GM12878 (cell line): ENCODE measurements at regions not wholly inside any gene's neighbourhood (a gene's known extent, or its start where the extent isn't known, plus 50 kb on each side); places are given as distances from the start of the nearest gene placed in this dataset.

ENCODE experiments used
- ATAC-seq: fragments of 200-7000 bp; cut with Tn5 transposase; 3 replicates; pipeline ENCODE4 v1.9.1; 2020; ENCODE audit warnings: mild to moderate bottlenecking, moderate library complexity
- BruUV-seq: library from RNA; stranded (reverse); fragments of 400-500 nt; replicated peaks from 2 replicates; lab custom pipeline; 2021; lab: Mats Ljungman, UMichigan
- CTCF ChIA-PET: fragments of 300-600 bp; sonication (Branson Sonifier 250); formaldehyde crosslinking; extraction: SDS; loops from one replicate; lab custom pipeline; 2021; ENCODE audit warnings: inconsistent platforms; lab: Yijun Ruan, JAX
- POLR2A ChIA-PET: fragments of 350-600 bp; formaldehyde crosslinking; extraction: SDS; loops from one replicate; lab custom pipeline; 2021; ENCODE audit warnings: inconsistent platforms; lab: Charles Lee
- RAD21 ChIA-PET: fragments of 300-600 bp; sonication (Branson Sonifier 250); formaldehyde crosslinking; loops from one replicate; lab custom pipeline; 2023; ENCODE audit warnings: antibody characterized with exemption; ENCODE audit not compliant: unreplicated experiment; lab: Charles Lee
- SMC1A ChIA-PET: fragments of 300-600 bp; sonication (Branson Sonifier 250); formaldehyde crosslinking; loops from one replicate; lab custom pipeline; 2023; ENCODE audit not compliant: unreplicated experiment, uncharacterized antibody; lab: Charles Lee
- DNase-seq: peaks from one replicate; pipeline ENCODE4 v3.0.0-alpha.2; 2011; ENCODE audit warnings: low read depth, low spot score
- FAIRE-seq: peaks from 3 replicates; lab custom pipeline; 2011; peaks lifted over from hg19 to GRCh38; lab: Jason Lieb, UNC
- H2AFZ ChIP-seq: 2 replicates; pipeline ENCODE4 v1.6.0; 2011; ENCODE audit warnings: low read depth, low read length, control low read depth; ENCODE audit not compliant: control insufficient read depth
- H3K27ac ChIP-seq: 2 replicates; pipeline ENCODE4 v1.5.1; 2011; ENCODE audit warnings: control low read depth; ENCODE audit not compliant: control insufficient read depth, insufficient read depth
- H3K27me3 ChIP-seq, 2 experiments: replicated peaks in 1 of 2; 2 replicates each; pipeline versions ENCODE4 v1.6.0 to v1.6.1; 2011; ENCODE audit warnings: low read length in 1 of 2; ENCODE audit not compliant: control insufficient read depth in 2 of 2, insufficient read depth in 2 of 2
- H3K36me3 ChIP-seq, 2 experiments: 2 replicates each; pipeline ENCODE4 v1.5.1; 2011; ENCODE audit warnings: low read length in 1 of 2; ENCODE audit not compliant: control insufficient read depth in 2 of 2, insufficient read depth in 2 of 2
- H3K4me1 ChIP-seq: 2 replicates; pipeline ENCODE4 v1.6.1; 2011; ENCODE audit warnings: mild to moderate bottlenecking, low read length, moderate library complexity, mixed read lengths; ENCODE audit not compliant: control insufficient read depth, insufficient read depth
- H3K4me2 ChIP-seq: 2 replicates; pipeline ENCODE4 v1.6.0; 2011; ENCODE audit warnings: control low read depth; ENCODE audit not compliant: control insufficient read depth, insufficient read depth
- H3K4me3 ChIP-seq: fragments of 200-600 bp; sonication (generic); 2 replicates; pipeline ENCODE4 v1.5.1; 2016
- H3K79me2 ChIP-seq: 2 replicates; pipeline ENCODE4 v1.6.0; 2011; ENCODE audit warnings: low read length; ENCODE audit not compliant: control insufficient read depth, insufficient read depth
- H3K9ac ChIP-seq: 2 replicates; pipeline ENCODE4 v1.8.0; 2011; ENCODE audit warnings: low read length, control low read depth, mixed read lengths; ENCODE audit not compliant: control insufficient read depth, insufficient read depth
- H3K9me3 ChIP-seq: replicated peaks from 3 replicates; pipeline ENCODE4 v1.5.1; 2011; ENCODE audit warnings: mild to moderate bottlenecking, low read length; ENCODE audit not compliant: control insufficient read depth, insufficient read depth
- H4K20me1 ChIP-seq: 2 replicates; pipeline ENCODE4 v1.6.0; 2011; ENCODE audit not compliant: control insufficient read depth, insufficient read depth
- BRCA1 ChIP-seq: IDR thresholded peaks from 2 replicates; pipeline ENCODE4 v1.6.1; 2011; ENCODE audit warnings: low read depth, low read length, improper control_type of control experiment
- CBX5 ChIP-seq: sonication (generic); IDR thresholded peaks from 2 replicates; pipeline ENCODE4 v1.6.1; 2016; ENCODE audit warnings: low read depth, moderate library complexity, mild to moderate bottlenecking, inconsistent platforms
- CEBPZ ChIP-seq: fragments of 150-350 bp; IDR thresholded peaks from 2 replicates; pipeline ENCODE4 v1.6.1; 2016; ENCODE audit warnings: low read depth, low read length
- CHD1 ChIP-seq: IDR thresholded peaks from 2 replicates; pipeline ENCODE4 v1.6.1; 2012; ENCODE audit warnings: low read depth, low read length, improper control_type of control experiment
- CHD4 ChIP-seq: fragments of 200-600 bp; sonication (generic); IDR thresholded peaks from 2 replicates; pipeline ENCODE4 v1.6.1; 2016; ENCODE audit warnings: mild to moderate bottlenecking
- DPF2 ChIP-seq: fragments of 450-650 bp; IDR thresholded peaks from 2 replicates; pipeline ENCODE4 v1.6.1; 2017; ENCODE audit warnings: mild to moderate bottlenecking
- ESRRA ChIP-seq: IDR thresholded peaks from 2 replicates; pipeline ENCODE4 v1.6.1; 2012; ENCODE audit warnings: mild to moderate bottlenecking, low read length, improper control_type of control experiment
- FOXM1 ChIP-seq: IDR thresholded peaks from 2 replicates; pipeline ENCODE4 v1.6.1; 2012; ENCODE audit warnings: low read depth, mild to moderate bottlenecking, inconsistent platforms, low read length, moderate library complexity
- HDAC2 ChIP-seq: fragments of 200-600 bp; sonication (generic); IDR thresholded peaks from 2 replicates; pipeline ENCODE4 v1.6.1; 2017
- HDGF ChIP-seq: fragments of 450-650 bp; IDR thresholded peaks from 2 replicates; pipeline ENCODE4 v1.6.1; 2016; ENCODE audit warnings: antibody characterized with exemption
- JUND ChIP-seq: IDR thresholded peaks from 2 replicates; pipeline ENCODE4 v1.6.1; 2012; ENCODE audit warnings: low read depth, mild to moderate bottlenecking, low read length, improper control_type of control experiment, moderate library complexity
- KAT2A ChIP-seq: conservative IDR thresholded peaks from 2 replicates; pipeline ENCODE4 v1.6.1; 2011; ENCODE audit warnings: low read depth, low read length; ENCODE audit not compliant: control insufficient read depth
- NR2F1 ChIP-seq: fragments of 450-650 bp; conservative IDR thresholded peaks from 2 replicates; pipeline ENCODE4 v1.6.1; 2017; ENCODE audit warnings: mild to moderate bottlenecking
- POLR2A ChIP-seq: IDR thresholded peaks from 2 replicates; pipeline ENCODE4 v1.6.1; 2011; ENCODE audit warnings: low read depth, mild to moderate bottlenecking, low read length
- RAD51 ChIP-seq: fragments of 450-650 bp; IDR thresholded peaks from 2 replicates; pipeline ENCODE4 v1.6.1; 2016; ENCODE audit warnings: moderate library complexity, mild to moderate bottlenecking, inconsistent platforms
- SMAD1 ChIP-seq: fragments of 450-650 bp; IDR thresholded peaks from 2 replicates; pipeline ENCODE4 v1.6.1; 2018; ENCODE audit warnings: mild to moderate bottlenecking, low read depth; ENCODE audit not compliant: partially characterized antibody
- SMAD5 ChIP-seq: IDR thresholded peaks from 2 replicates; pipeline ENCODE4 v1.6.1; 2016; ENCODE audit warnings: antibody characterized with exemption, low read depth
- ZZZ3 ChIP-seq: IDR thresholded peaks from 2 replicates; pipeline ENCODE4 v1.6.1; 2011; ENCODE audit warnings: low read depth; ENCODE audit not compliant: control insufficient read depth, insufficient read length
- WGBS: methylation state at CpG from one replicate; pipeline ENCODE4 v1.1.6; 2016; ENCODE audit warnings: low lambda C conversion rate; ENCODE audit not compliant: insufficient replicate concordance, insufficient coverage; ENCODE audit errors: missing lambda C conversion rate; 5-methylcytosine and 5-hydroxymethylcytosine counted together
- in situ Hi-C: fragments of 300-500 bp; cut with MboI; formaldehyde crosslinking; loops from 9 replicates; pipeline ENCODE4 v1.14.3; 2018; ENCODE audit warnings: mixed read lengths
- intact Hi-C: fragments of 100-400 bp; cut with micrococcal nuclease; formaldehyde crosslinking; loops from one replicate; pipeline ENCODE4 v1.14.2; 2022; ENCODE audit not compliant: unreplicated experiment

- Histone ChIP-seq H3K4me3 (no peak overlapping the region), H2AFZ (no peak overlapping the region), H3K9ac (no peak overlapping the region), H4K20me1 (no peaks in the 10 kb centered on the region; the same call in 1 of the 2 replicates), H3K4me1 (no peaks in the 10 kb centered on the region), H3K4me2 (no peak overlapping the region), H3K9me3 (no peaks in the 10 kb centered on the region), H3K36me3 (no peaks in the 10 kb centered on the region), H3K27me3 (peaks cover 2 to 8% of the 10 kb centered on the region in 2 experiments; a peak in 3 of 4 replicates), H3K27ac (no peak overlapping the region), H3K79me2 (no peaks in the 10 kb centered on the region)
- FAIRE-seq (no peak), DNase-seq (no peak), ATAC-seq (no peak)
- in situ Hi-C loops (no loop called here), intact Hi-C loops (no loop called here)
- POLR2A ChIA-PET = interaction anchor here (0.5 kb wide), 1 partner anchor 1246 kb away, joined by 3 read pairs; no protein-coding TSS in a partner anchor
- RAD21 ChIA-PET = no interaction called here
- WGBS = 0% methylated on average over 1 of the region's 1 CpG
- CTCF ChIA-PET = interaction anchor here (0.9 to 1.0 kb wide), 2 partner anchors 83 to 191 kb away, joined by 3 to 4 read pairs; no protein-coding TSS in a partner anchor
- SMC1A ChIA-PET = interaction anchor here (0.9 kb wide), 1 partner anchor 26 kb away, joined by 4 read pairs; no protein-coding TSS in a partner anchor
- BruUV-seq = no TSS peak
- TF ChIP-seq CBX5 (no peak), KAT2A (no peak), CHD1 (no peak), RAD51 (no peak), CEBPZ (no peak), HDAC2 (no peak), ZZZ3 (no peak), CHD4 (no peak), SMAD1 (no peak), POLR2A (no peak), BRCA1 (no peak), JUND (no peak), HDGF (no peak), NR2F1 (no peak), FOXM1 (no peak), DPF2 (no peak), SMAD5 (no peak), ESRRA (no peak)
These were observed 54.9 kb upstream of the TSKU start for GRCh38 chr11:76728227-76728626.
